AG08396 (cell line): ENCODE measurements at regions not wholly inside any gene's neighbourhood (a gene's known extent, or its start where the extent isn't known, plus 50 kb on each side); places are given as distances from the start of the nearest gene placed in this dataset.
"Not testable (repeated sequence)": the region's sequence is repeated elsewhere in the genome, so short reads cannot be mapped to it uniquely, and the experiment has no call there.

Source experiments
- DNase-seq: peaks from one replicate; pipeline ENCODE4 v3.0.0; 2012; ENCODE audit warnings: low spot score, mixed read lengths

GRCh38 chr20:46785958-46786357, 76.5 kb downstream of the SLC2A10 start:
- DNase-seq = no peak

GRCh38 chr20:46786566-46786965, 77.1 kb downstream of the SLC2A10 start:
- DNase-seq = no peak

GRCh38 chr20:46787991-46788762, 78.7 kb downstream of the SLC2A10 start:
- DNase-seq = no peak

GRCh38 chr20:46788763-46789091, 79.3 kb downstream of the SLC2A10 start:
- DNase-seq = not testable (repeated sequence)

- DNase-seq = no peak
Measured at GRCh38 chr20:46789339-46790028, 80.0 kb downstream of the SLC2A10 start.

GRCh38 chr20:46791722-46792416, 82.4 kb downstream of the SLC2A10 start:
- no peak for DNase-seq

GRCh38 chr20:46797206-46797605, 87.8 kb downstream of the SLC2A10 start:
- DNase-seq = no peak

- no peak for DNase-seq
Measured at GRCh38 chr20:46798430-46798829, 89.0 kb downstream of the SLC2A10 start.

GRCh38 chr20:46799781-46800408, 90.4 kb downstream of the SLC2A10 start:
- DNase-seq = no peak

- DNase-seq = no peak
Measured at GRCh38 chr20:46800409-46800804, 91.0 kb downstream of the SLC2A10 start.

- no peak for DNase-seq
Measured at GRCh38 chr20:46801003-46801702, 91.7 kb downstream of the SLC2A10 start.

GRCh38 chr20:46802722-46803121, 91.9 kb upstream of the EYA2 start:
- DNase-seq = no peak

- DNase-seq = no peak
Measured at GRCh38 chr20:46803123-46804020, 91.3 kb upstream of the EYA2 start.

- no peak for DNase-seq
Measured at GRCh38 chr20:46804126-46804525, 90.5 kb upstream of the EYA2 start.

- no peak for DNase-seq
Measured at GRCh38 chr20:46805836-46806235, 88.8 kb upstream of the EYA2 start.

GRCh38 chr20:46807998-46808397, 86.6 kb upstream of the EYA2 start:
- no peak for DNase-seq

- no peak for DNase-seq
Measured at GRCh38 chr20:46808565-46808964, 86.1 kb upstream of the EYA2 start.

GRCh38 chr20:46809706-46810360, 84.8 kb upstream of the EYA2 start:
- no peak for DNase-seq

GRCh38 chr20:46810448-46811223, 84.0 kb upstream of the EYA2 start:
- no peak for DNase-seq
